GM12892 (cell line): ENCODE measurements at regions not wholly inside any gene's neighbourhood (a gene's known extent, or its start where the extent isn't known, plus 50 kb on each side); places are given as distances from the start of the nearest gene placed in this dataset.

ENCODE experiments used
- POLR2A ChIP-seq: IDR thresholded peaks from 2 replicates; pipeline ENCODE4 v1.6.1; 2011; ENCODE audit warnings: low read depth, low read length, control low read depth
- TAF1 ChIP-seq: IDR thresholded peaks from 2 replicates; pipeline ENCODE4 v1.6.1; 2011; ENCODE audit warnings: low read depth, mild to moderate bottlenecking, control low read depth, low read length, borderline replicate concordance

DNA sequence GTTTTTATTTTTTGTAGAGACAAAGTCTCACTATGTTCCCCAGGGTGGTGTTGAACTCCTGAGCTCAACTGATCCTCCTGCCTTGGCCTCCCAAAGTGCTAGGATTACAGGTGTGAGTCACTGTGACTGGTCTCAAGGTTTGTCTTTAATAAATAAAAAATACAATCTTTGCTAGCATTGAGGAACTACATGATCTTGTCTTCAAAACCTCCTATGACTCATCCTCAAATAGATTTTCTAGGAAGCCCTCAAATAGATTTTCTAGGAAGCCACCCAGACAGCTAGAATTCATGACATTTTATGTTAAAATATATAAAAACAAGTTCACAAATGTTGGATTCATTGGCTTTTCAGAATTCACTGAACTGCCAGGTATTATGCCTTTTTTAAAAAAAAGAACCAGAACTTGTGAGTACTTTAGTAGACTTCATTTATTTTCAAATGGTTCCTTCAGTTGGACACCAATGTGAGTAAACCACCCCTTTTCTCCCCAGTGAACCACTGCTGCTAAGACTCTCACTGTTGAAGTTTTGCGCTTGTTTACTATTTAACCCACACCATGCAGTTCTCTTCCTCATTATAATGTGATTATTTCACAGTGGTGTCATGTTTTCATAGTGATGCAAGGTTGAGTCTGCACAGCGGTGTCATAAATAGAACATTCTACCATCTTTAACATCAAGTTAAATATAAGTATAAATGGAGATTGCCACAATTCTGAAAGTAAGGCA lies 303.9 kb downstream of the CASP12 start:
- TF ChIP-seq TAF1: no peak
- no peak for TF ChIP-seq POLR2A
